ENCODE measurements at regions not wholly inside any gene's neighbourhood (a gene's known extent, or its start where the extent isn't known, plus 50 kb on each side); places are given as distances from the start of the nearest gene placed in this dataset.

- DNase-seq (ENCODE audit: low read depth), result peak; percentile 88
- H3K4me3 ChIP-seq (ENCODE audit: low read depth, low read length), result peak overlapping the region; percentile 28
- TF ChIP-seq, protein P1, sequence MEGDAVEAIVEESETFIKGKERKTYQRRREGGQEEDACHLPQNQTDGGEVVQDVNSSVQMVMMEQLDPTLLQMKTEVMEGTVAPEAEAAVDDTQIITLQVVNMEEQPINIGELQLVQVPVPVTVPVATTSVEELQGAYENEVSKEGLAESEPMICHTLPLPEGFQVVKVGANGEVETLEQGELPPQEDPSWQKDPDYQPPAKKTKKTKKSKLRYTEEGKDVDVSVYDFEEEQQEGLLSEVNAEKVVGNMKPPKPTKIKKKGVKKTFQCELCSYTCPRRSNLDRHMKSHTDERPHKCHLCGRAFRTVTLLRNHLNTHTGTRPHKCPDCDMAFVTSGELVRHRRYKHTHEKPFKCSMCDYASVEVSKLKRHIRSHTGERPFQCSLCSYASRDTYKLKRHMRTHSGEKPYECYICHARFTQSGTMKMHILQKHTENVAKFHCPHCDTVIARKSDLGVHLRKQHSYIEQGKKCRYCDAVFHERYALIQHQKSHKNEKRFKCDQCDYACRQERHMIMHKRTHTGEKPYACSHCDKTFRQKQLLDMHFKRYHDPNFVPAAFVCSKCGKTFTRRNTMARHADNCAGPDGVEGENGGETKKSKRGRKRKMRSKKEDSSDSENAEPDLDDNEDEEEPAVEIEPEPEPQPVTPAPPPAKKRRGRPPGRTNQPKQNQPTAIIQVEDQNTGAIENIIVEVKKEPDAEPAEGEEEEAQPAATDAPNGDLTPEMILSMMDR (IDR thresholded peaks at IDR 0.05; ENCODE audit: control insufficient read depth, extremely low read depth, insufficient read depth), result no peak
Measured at GRCh38 chr4:140243278-140243753, 89.3 kb upstream of the MAML3 start.

GRCh38 chr4:140242357-140243277 is 88.6 kb upstream of the MAML3 start:
- no peak for DNase-seq (ENCODE audit: low read depth)
- H3K4me3 ChIP-seq (ENCODE audit: low read depth, low read length), result no peak overlapping the region
- TF ChIP-seq, protein P1 (IDR thresholded peaks at IDR 0.05; ENCODE audit: control insufficient read depth, extremely low read depth, insufficient read depth), result no peak

DNA sequence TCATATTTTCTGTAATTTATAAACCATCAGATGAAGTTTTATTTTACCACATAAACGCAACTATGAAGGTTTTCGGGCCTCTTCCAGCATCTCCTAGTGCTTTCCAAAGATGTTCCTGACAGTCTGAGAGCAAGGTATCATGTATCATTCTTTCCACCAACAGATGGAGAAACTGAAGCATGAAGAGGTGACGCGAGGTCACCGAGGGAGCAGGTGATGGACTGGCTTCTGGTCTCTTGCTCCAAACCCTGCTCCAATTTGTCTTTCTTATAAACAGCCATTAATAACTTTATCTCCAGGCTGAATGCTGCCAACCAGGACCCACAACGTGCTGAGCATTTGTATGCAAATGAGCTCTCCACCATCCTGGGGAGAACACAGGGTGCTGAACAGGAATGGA is 86.3 kb upstream of the MAML3 start:
- DNase-seq (ENCODE audit: low read depth), result no peak
- H3K4me3 ChIP-seq (ENCODE audit: low read depth, low read length), result no peak overlapping the region
- TF ChIP-seq, protein P1 (IDR thresholded peaks at IDR 0.05; ENCODE audit: control insufficient read depth, extremely low read depth, insufficient read depth), result no peak

- H3K4me3 ChIP-seq (ENCODE audit: low read depth, low read length), result no peak overlapping the region
- TF ChIP-seq, protein P1 (IDR thresholded peaks at IDR 0.05; ENCODE audit: control insufficient read depth, extremely low read depth, insufficient read depth), result no peak
- no peak for DNase-seq (ENCODE audit: low read depth)
Measured at GRCh38 chr4:140239311-140239710, 85.3 kb upstream of the MAML3 start.

DNA sequence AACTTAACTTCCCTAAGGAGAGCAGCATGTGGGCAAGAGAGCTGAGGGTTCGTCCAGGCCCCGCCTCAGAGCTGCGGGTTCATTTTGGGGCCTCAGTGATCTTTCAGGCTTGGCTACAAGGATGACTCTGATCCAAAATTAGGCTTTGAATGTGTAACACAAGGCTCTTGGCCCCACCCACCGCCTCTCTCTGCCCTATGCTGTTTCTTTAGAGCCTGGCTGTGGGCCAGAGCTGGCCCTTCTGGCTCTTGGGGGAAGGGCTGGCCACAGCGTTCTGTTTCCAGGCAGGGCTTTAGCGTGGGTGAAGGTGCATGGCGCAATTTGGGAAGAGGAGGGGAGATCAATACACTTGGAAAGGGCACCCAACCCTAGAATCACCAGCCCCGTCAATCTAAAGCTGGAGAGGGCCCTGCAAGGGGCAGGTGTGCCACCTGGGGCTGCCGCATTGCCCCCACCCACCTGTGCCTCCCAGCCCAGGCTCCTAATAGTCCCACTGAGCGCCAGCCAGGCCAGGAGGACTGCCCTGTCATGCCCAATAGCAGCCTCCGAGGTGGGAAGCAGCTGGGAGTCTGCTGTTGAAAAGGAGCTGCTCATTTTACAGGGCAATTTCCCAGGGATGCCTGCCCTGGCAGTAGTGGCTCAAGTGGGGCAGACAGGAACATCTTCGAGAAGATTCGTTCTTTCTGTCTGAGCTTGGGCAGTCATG is 84.5 kb upstream of the MAML3 start:
- peak; percentile 70 for DNase-seq (ENCODE audit: low read depth)
- TF ChIP-seq, protein P1 (IDR thresholded peaks at IDR 0.05; ENCODE audit: control insufficient read depth, extremely low read depth, insufficient read depth), result no peak
- H3K4me3 ChIP-seq (ENCODE audit: low read depth, low read length), result no peak overlapping the region

DNA sequence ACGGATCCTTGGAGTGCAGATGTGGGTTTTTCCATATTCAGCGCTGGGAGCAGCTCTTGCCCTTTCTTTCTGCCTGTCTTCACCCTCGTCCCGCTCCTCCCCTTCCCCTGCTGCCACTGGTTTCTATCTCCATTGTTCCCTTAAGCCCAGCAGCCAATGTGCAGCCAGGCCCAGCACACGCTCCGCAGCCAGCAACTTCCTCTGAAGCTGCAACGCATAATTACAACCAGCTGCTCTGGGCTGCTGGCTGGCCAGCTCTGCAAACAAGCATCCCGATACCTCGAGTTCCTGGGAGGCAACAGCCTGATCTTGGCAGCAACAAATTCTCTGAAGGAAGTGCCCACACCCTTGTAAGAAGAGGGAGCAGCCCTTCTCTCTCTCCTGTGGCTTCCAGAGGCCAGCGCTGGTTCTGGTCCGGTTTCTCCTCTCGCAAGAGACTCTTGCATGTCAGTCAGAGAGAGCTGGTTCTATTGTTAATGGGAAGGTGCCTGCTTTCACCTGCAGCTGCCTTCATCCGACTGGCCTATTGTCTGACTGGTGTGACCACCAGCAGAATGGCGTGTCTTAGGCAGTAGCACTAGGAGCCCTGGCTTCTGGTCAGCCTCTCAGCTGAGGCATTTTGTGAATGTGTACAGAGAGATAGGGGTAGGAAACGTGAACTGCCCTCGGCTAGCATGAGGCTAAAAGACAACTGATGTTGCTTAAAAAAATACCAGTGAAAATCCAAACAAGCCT is 83.8 kb upstream of the MAML3 start:
- no peak overlapping the region for H3K4me3 ChIP-seq (ENCODE audit: low read depth, low read length)
- DNase-seq (ENCODE audit: low read depth), result peak; percentile 88
- TF ChIP-seq, protein P1 (IDR thresholded peaks at IDR 0.05; ENCODE audit: control insufficient read depth, extremely low read depth, insufficient read depth), result no peak
